MCF 10A (cell line): ENCODE measurements at regions not wholly inside any gene's neighbourhood (a gene's known extent, or its start where the extent isn't known, plus 50 kb on each side); places are given as distances from the start of the nearest gene placed in this dataset.

Experiments
- BruUV-seq: library from RNA; stranded (reverse); fragments of 400-500 nt; replicated peaks from 2 replicates; lab custom pipeline; 2021; lab: Mats Ljungman, UMichigan
- CTCF ChIA-PET: fragments of 300-600 bp; sonication (Branson Sonifier 250); formaldehyde crosslinking; extraction: SDS; loops from one replicate; lab custom pipeline; 2021; ENCODE audit warnings: antibody characterized with exemption, inconsistent platforms; lab: Yijun Ruan, JAX
- POLR2A ChIA-PET: fragments of 300-600, 350-650 bp; sonication (Branson Sonifier 250); formaldehyde crosslinking; extraction: SDS; loops from one replicate; lab custom pipeline; 2020; ENCODE audit warnings: antibody characterized with exemption, inconsistent platforms; lab: Yijun Ruan, JAX
- DNase-seq: peaks from one replicate; pipeline ENCODE4 v3.0.0-alpha.2; 2018; ENCODE audit not compliant: unreplicated experiment
- H3K27ac Mint-ChIP-seq: one replicate; pipeline ENCODE4 v1.8.0; 2022; ENCODE audit warnings: mild to moderate bottlenecking, low read depth, mixed read lengths; ENCODE audit not compliant: unreplicated experiment
- H3K27me3 Mint-ChIP-seq: one replicate; pipeline ENCODE4 v1.8.0; 2022; ENCODE audit warnings: mixed read lengths; ENCODE audit not compliant: insufficient read depth, unreplicated experiment
- H3K36me3 Mint-ChIP-seq: one replicate; pipeline ENCODE4 v1.8.0; 2022; ENCODE audit warnings: mild to moderate bottlenecking, moderate library complexity, mixed read lengths; ENCODE audit not compliant: insufficient read depth, unreplicated experiment
- H3K4me1 Mint-ChIP-seq: one replicate; pipeline ENCODE4 v1.8.0; 2022; ENCODE audit warnings: mixed read lengths; ENCODE audit not compliant: insufficient read depth, unreplicated experiment
- H3K4me3 Mint-ChIP-seq: one replicate; pipeline ENCODE4 v1.8.0; 2022; ENCODE audit warnings: mild to moderate bottlenecking, moderate library complexity, mixed read lengths; ENCODE audit not compliant: unreplicated experiment
- H3K9me3 Mint-ChIP-seq: one replicate; pipeline ENCODE4 v1.8.0; 2022; ENCODE audit warnings: mixed read lengths; ENCODE audit not compliant: unreplicated experiment
- intact Hi-C: fragments of 100-400 bp; cut with micrococcal nuclease; formaldehyde crosslinking; loops from 2 replicates; pipeline ENCODE4 v1.14.1; 2022
- TF ChIP-seq, protein P1 (sequence below): fragments of 200-600 bp; IDR thresholded peaks from one replicate; pipeline ENCODE4 v1.8.0; 2022; ENCODE audit warnings: antibody characterized with exemption, mild to moderate bottlenecking; ENCODE audit not compliant: unreplicated experiment

DNA sequence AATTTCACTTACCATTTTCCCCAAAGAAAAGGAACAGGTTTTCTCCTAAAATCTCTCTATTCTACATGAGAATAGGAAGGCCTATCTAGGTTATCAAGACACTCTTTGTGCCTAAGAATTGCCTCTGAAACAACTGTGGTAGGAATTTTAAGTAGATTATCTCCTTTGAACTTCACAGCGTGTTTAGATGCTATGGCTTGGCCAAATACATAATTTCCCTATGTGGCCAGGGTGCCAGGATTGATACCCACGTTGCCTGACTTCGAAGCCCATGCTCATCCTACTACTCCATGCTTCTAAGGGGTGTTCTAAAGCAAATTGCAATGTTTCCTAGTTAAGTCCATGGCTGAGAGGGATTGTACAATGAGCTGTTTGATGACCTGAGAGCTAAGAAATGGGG, 241.5 kb upstream of the FBXO33 start:
- H3K9me3 Mint-ChIP-seq = no peaks in the 10 kb centered on the region
- DNase-seq = no peak
- H3K27ac Mint-ChIP-seq = no peak overlapping the region
- intact Hi-C loops = no loop called here
- H3K36me3 Mint-ChIP-seq = no peaks in the 10 kb centered on the region
- ChIA-PET POLR2A (interaction anchor here (0.5 to 1.0 kb wide), 2 partner anchors 8 to 163 kb away, joined by 3 read pairs; no protein-coding TSS in a partner anchor), CTCF (no interaction called here)
- H3K4me1 Mint-ChIP-seq = no peaks in the 10 kb centered on the region
- TF ChIP-seq, protein P1, sequence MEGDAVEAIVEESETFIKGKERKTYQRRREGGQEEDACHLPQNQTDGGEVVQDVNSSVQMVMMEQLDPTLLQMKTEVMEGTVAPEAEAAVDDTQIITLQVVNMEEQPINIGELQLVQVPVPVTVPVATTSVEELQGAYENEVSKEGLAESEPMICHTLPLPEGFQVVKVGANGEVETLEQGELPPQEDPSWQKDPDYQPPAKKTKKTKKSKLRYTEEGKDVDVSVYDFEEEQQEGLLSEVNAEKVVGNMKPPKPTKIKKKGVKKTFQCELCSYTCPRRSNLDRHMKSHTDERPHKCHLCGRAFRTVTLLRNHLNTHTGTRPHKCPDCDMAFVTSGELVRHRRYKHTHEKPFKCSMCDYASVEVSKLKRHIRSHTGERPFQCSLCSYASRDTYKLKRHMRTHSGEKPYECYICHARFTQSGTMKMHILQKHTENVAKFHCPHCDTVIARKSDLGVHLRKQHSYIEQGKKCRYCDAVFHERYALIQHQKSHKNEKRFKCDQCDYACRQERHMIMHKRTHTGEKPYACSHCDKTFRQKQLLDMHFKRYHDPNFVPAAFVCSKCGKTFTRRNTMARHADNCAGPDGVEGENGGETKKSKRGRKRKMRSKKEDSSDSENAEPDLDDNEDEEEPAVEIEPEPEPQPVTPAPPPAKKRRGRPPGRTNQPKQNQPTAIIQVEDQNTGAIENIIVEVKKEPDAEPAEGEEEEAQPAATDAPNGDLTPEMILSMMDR = no peak
- H3K27me3 Mint-ChIP-seq = peaks cover 45% of the 10 kb centered on the region
- BruUV-seq = no TSS peak
- no peak overlapping the region for H3K4me3 Mint-ChIP-seq

DNA sequence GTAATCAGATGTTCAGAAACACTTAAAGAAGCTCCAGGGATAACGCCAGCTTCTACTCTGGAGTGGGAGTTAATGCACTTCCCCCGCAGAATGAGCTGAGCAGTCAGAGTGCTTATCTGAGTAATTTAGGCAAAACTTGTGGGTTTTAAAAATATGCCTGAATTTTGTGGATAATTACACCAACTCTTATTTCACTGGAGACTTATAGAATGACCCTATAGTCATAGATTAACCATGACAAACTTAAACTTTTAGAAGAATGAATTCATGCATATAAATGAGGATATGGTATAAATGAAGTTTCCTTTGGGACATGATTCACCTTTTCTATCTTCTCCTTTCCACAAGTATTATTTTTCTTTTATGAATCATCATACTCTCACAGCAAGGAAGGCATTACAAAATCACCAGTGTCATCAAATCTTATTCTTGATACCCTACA, 241.1 kb upstream of the FBXO33 start:
- Mint-ChIP-seq H3K27me3 (peaks cover 45% of the 10 kb centered on the region), H3K36me3 (no peaks in the 10 kb centered on the region), H3K4me1 (no peaks in the 10 kb centered on the region), H3K9me3 (no peaks in the 10 kb centered on the region), H3K4me3 (no peak overlapping the region), H3K27ac (no peak overlapping the region)
- POLR2A ChIA-PET = interaction anchor here (0.5 to 1.0 kb wide), 2 partner anchors 8 to 162 kb away, joined by 3 read pairs; no protein-coding TSS in a partner anchor
- DNase-seq = peak; percentile 36
- BruUV-seq = no TSS peak
- intact Hi-C loops = no loop called here
- TF ChIP-seq, protein P1 = no peak
- CTCF ChIA-PET = no interaction called here

DNA sequence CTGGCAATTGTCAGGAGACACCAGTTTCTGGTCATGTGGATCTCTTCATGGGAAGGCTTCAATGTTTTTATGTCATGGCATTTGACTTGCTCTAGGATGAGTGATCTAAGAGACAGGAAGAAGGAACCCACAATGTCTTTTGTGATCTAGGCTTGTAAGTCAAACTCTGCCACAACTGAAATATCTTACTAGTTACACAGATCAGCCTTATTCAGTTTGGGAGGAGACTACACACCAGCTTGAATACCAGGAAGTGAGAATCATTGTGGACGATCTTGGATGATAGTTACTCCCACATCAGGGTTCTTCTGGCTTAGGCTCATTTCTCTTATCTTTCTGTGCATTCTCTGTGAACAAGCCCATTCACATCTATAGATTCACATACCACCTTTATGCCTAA, 236.2 kb upstream of the FBXO33 start:
- ChIA-PET POLR2A (interaction anchor here (0.9 kb wide), 1 partner anchor 235 kb away, joined by 3 read pairs; no protein-coding TSS in a partner anchor), CTCF (no interaction called here)
- no peak overlapping the region for H3K4me3 Mint-ChIP-seq
- no TSS peak for BruUV-seq
- H3K9me3 Mint-ChIP-seq = no peaks in the 10 kb centered on the region
- intact Hi-C loops = no loop called here
- H3K36me3 Mint-ChIP-seq = no peaks in the 10 kb centered on the region
- peak; percentile 15 for DNase-seq
- H3K27ac Mint-ChIP-seq = no peak overlapping the region
- TF ChIP-seq, protein P1 = no peak
- H3K4me1 Mint-ChIP-seq = no peaks in the 10 kb centered on the region
- peaks cover 25% of the 10 kb centered on the region for H3K27me3 Mint-ChIP-seq

DNA sequence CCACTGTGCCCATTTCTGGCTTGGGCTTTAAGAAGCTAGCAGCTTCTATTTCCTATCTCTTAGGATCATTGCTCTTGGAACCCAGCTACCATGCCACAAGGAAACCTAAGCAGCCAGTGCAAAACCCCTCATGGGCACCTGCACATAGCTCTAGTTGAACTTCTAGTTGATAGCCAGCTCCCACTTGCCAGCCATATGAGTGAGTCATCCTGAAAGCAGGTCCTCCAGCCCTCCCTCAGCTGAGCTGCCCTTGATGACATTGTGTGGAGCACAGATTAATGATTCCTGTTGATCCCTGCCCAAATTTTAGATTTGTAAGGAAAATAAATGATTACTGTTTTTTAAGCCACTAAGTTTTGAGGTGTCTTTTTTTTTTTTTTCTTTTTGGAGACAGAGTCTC, 234.2 kb upstream of the FBXO33 start:
- H3K4me3 Mint-ChIP-seq = no peak overlapping the region
- DNase-seq = peak; percentile 16

More for the DNA sequence above, 234.2 kb upstream of the FBXO33 start:
- Mint-ChIP-seq H3K9me3 (no peaks in the 10 kb centered on the region), H3K4me1 (no peaks in the 10 kb centered on the region), H3K36me3 (no peaks in the 10 kb centered on the region), H3K27ac (no peak overlapping the region), H3K27me3 (peaks cover 24% of the 10 kb centered on the region)
- BruUV-seq = no TSS peak
- intact Hi-C loops = no loop called here
- ChIA-PET POLR2A (no interaction called here), CTCF (no interaction called here)
- TF ChIP-seq, protein P1 = no peak
